ENCODE measurements at regions not wholly inside any gene's neighbourhood (a gene's known extent, or its start where the extent isn't known, plus 50 kb on each side); places are given as distances from the start of the nearest gene placed in this dataset.

DNA sequence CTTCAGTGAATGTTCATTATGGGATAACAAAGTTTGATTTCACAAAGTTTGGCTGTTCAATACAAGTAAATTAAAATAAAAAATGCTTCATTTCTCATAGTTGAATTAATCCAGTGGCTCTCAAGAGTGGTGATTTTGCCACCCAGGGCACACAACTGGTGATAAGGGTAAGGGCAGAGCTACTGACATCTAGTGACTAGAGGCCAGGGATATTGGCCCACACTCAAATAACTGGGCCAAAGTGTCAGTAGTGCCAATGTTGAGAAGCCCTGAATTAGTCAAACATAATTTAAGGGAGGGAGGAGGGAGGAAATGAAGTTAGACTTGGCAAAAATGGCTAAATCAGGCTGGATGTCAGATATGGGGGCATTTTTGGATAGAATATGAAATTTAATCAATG lies 880.5 kb upstream of the ADGRL4 start:
- Histone ChIP-seq H3K4me1 (no peaks in the 10 kb centered on the region), H3K9me3 (no peaks in the 10 kb centered on the region), H3K4me3 (no peak overlapping the region), H3K27ac (no peak overlapping the region), H3K36me3 (no peaks in the 10 kb centered on the region), H3K27me3 (no peaks in the 10 kb centered on the region)
- in situ Hi-C loops (cut with MboI; ENCODE audit: low sequenced_read_pairs in 4 of 4), result no loop called here
- ATAC-seq (no peak), DNase-seq (no peak)
- intact Hi-C loops (cut with DNase I; ENCODE audit: low total_unique reads), result no loop called here
- TF ChIP-seq POLR2A (IDR thresholded peaks at IDR 0.05) (no peak), CTCF (IDR thresholded peaks at IDR 0.05 in 4 of 5, conservative IDR thresholded peaks at IDR 0.05 in 1 of 5) (no peak)

DNA sequence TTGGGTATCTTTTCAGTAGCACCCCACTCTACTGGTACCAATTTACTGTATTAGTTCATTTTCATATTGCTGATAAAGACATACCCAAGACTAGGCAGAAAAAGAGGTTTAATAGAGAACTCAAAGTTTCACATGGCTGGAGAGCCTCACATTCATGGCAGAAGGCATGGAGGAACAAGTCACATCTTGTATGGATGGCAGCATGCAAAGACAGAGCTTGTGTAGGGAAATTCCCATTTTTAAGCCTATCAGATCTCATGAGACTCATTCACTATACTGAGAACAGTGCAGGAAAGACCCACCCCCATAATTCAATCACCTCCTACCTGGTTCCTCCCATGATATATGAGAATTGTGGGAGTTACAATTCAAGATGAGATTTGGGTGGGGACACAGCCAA lies 878.6 kb upstream of the ADGRL4 start:
- Histone ChIP-seq H3K27ac (no peak overlapping the region), H3K36me3 (no peaks in the 10 kb centered on the region), H3K27me3 (no peaks in the 10 kb centered on the region), H3K9me3 (no peaks in the 10 kb centered on the region), H3K4me1 (no peaks in the 10 kb centered on the region), H3K4me3 (no peak overlapping the region)
- no peak for ATAC-seq
- in situ Hi-C loops (cut with MboI; ENCODE audit: low sequenced_read_pairs in 4 of 4), result no loop called here
- TF ChIP-seq CTCF (IDR thresholded peaks at IDR 0.05 in 4 of 5, conservative IDR thresholded peaks at IDR 0.05 in 1 of 5), result no peak
- no peak for TF ChIP-seq POLR2A (IDR thresholded peaks at IDR 0.05)
- intact Hi-C loops (cut with DNase I; ENCODE audit: low total_unique reads), result no loop called here
- no peak for DNase-seq

- H3K4me3 ChIP-seq, result no peak overlapping the region
- no peaks in the 10 kb centered on the region for H3K36me3 ChIP-seq
- in situ Hi-C loops (cut with MboI; ENCODE audit: low sequenced_read_pairs in 4 of 4), result no loop called here
- DNase-seq, result no peak
- H3K9me3 ChIP-seq, result no peaks in the 10 kb centered on the region
- intact Hi-C loops (cut with DNase I; ENCODE audit: low total_unique reads), result no loop called here
- no peaks in the 10 kb centered on the region for H3K27me3 ChIP-seq
- ATAC-seq, result no peak
- no peak for TF ChIP-seq POLR2A (IDR thresholded peaks at IDR 0.05)
- TF ChIP-seq CTCF (IDR thresholded peaks at IDR 0.05 in 4 of 5, conservative IDR thresholded peaks at IDR 0.05 in 1 of 5), result no peak
- no peak overlapping the region for H3K27ac ChIP-seq
- H3K4me1 ChIP-seq, result no peaks in the 10 kb centered on the region
Observed at GRCh38 chr1:79877086-79877485, 870.6 kb upstream of the ADGRL4 start.

DNA sequence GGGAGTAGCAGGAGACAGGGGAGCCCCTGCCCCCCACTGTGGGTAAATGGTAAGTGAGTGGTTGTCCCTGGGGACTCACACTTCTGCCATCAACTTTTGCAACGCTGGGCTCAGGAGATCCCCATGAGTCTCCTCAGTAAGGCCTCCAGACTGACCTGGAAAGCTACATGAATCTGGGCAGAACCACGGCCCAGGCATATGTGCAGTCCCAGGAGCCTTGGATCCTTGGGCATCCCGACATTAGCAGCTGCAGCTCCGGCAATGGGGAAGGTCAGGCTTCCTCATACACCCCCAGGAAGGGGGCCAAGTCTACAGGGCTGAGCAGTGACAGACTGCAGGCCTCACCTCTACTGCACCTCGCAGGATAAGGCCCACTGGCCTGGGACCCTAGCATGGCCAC lies 868.7 kb upstream of the ADGRL4 start:
- intact Hi-C loops (cut with DNase I; ENCODE audit: low total_unique reads) (no loop called here), in situ Hi-C loops (cut with MboI; ENCODE audit: low sequenced_read_pairs in 4 of 4) (no loop called here)
- no peak for ATAC-seq
- Histone ChIP-seq H3K4me3 (no peak overlapping the region), H3K36me3 (no peaks in the 10 kb centered on the region), H3K27ac (no peak overlapping the region), H3K9me3 (no peaks in the 10 kb centered on the region), H3K4me1 (no peaks in the 10 kb centered on the region), H3K27me3 (no peaks in the 10 kb centered on the region)
- TF ChIP-seq POLR2A (IDR thresholded peaks at IDR 0.05) (no peak), CTCF (IDR thresholded peaks at IDR 0.05 in 4 of 5, conservative IDR thresholded peaks at IDR 0.05 in 1 of 5) (no peak)
- no peak for DNase-seq

DNA sequence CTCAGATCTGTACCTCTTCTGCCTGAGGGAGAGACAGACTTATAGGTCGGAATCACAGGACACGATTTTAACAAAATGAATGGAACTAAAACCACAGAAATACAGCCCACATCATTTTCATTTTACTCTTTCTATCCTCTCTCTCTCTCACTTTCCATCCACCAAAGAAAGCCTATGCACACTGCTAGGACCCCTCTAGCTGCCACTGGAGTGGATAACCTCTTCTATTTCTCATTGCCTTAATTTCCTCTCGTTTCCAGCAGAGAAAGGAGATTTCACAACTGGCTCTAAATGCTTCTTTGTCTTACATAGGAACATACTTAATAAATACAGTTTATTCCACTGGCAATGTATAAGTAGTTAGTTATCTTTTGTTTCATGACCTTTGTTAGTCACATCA lies 867.8 kb upstream of the ADGRL4 start:
- Histone ChIP-seq H3K4me3 (no peak overlapping the region), H3K9me3 (no peaks in the 10 kb centered on the region), H3K27me3 (no peaks in the 10 kb centered on the region), H3K27ac (no peak overlapping the region), H3K4me1 (no peaks in the 10 kb centered on the region), H3K36me3 (no peaks in the 10 kb centered on the region)
- DNase-seq (no peak), ATAC-seq (no peak)
- TF ChIP-seq POLR2A (IDR thresholded peaks at IDR 0.05) (no peak), CTCF (IDR thresholded peaks at IDR 0.05 in 4 of 5, conservative IDR thresholded peaks at IDR 0.05 in 1 of 5) (no peak)
- intact Hi-C loops (cut with DNase I; ENCODE audit: low total_unique reads), result no loop called here
- in situ Hi-C loops (cut with MboI; ENCODE audit: low sequenced_read_pairs in 4 of 4), result no loop called here
